ENCODE measurements at regions not wholly inside any gene's neighbourhood (a gene's known extent, or its start where the extent isn't known, plus 50 kb on each side); places are given as distances from the start of the nearest gene placed in this dataset.

DNA sequence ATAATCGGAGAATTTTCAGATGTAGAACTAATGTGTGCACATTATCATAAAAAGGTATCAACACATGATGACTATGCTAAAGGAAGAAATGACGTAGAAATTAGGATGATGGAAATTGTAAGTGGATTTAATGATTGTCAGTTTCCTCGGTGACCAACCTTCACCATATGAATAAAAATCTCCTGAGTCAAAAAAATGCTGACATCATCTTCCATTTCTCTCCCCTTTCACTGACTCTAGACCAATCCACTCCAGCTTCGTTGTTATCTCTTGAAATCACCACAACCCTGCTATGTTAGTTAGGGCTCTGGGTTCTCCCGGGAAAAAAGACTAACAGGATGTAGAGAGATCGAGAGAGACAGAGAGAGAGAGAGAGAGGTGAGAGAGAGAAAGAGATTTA lies 204.8 kb upstream of the KYNU start:
- Histone ChIP-seq H3K9ac (replicated peaks; ENCODE audit: extremely low read depth, insufficient read depth, low read length) (no peak overlapping the region), H3K27ac (ENCODE audit: insufficient read depth, low read depth, low read length) (no peak overlapping the region), H3K4me1 (ENCODE audit: control insufficient read depth, extremely low read depth, insufficient read depth, low read length) (no peaks in the 10 kb centered on the region), H2AFZ (ENCODE audit: low read depth, low read length) (no peak overlapping the region), H3K79me2 (ENCODE audit: control insufficient read depth, insufficient read depth, low read length) (no peaks in the 10 kb centered on the region), H3K4me3 (replicated peaks in 1 of 3; ENCODE audit: insufficient read depth in 1 of 3, low read depth in 1 of 3, low read length in 3 of 3) (no peak overlapping the region), H3K27me3 (ENCODE audit: control insufficient read depth in 2 of 2, insufficient read depth in 2 of 2, low read length in 2 of 2) (no peaks in the 10 kb centered on the region), H3K36me3 (ENCODE audit: control insufficient read depth in 2 of 2, extremely low read depth in 1 of 2, insufficient read depth in 2 of 2, low read length in 2 of 2) (no peaks in the 10 kb centered on the region), H4K20me1 (replicated peaks; ENCODE audit: control insufficient read depth, extremely low read depth, insufficient read depth, low read length) (no peaks in the 10 kb centered on the region), H3K9me3 (replicated peaks; ENCODE audit: control insufficient read depth, insufficient read depth, low read length) (no peaks in the 10 kb centered on the region), H3K4me2 (ENCODE audit: insufficient read depth, low read length) (no peak overlapping the region), H3K9me1 (replicated peaks; ENCODE audit: control insufficient read depth, extremely low read depth, insufficient read depth, low read length) (no peaks in the 10 kb centered on the region)
- TF ChIP-seq POLR2A (IDR thresholded peaks at IDR 0.05; ENCODE audit: low read depth, low read length) (no peak), JUN (IDR thresholded peaks at IDR 0.05; ENCODE audit: borderline replicate concordance, insufficient read depth, insufficient read length, low read depth) (no peak), GATA2 (IDR thresholded peaks at IDR 0.05; ENCODE audit: insufficient read depth, insufficient read length, low read depth, low read length) (no peak), FOS (IDR thresholded peaks at IDR 0.05; ENCODE audit: borderline replicate concordance, insufficient read depth, low read length) (no peak), MYC (IDR thresholded peaks at IDR 0.05; ENCODE audit: low read depth, low read length) (no peak), POLR2AphosphoS5 (IDR thresholded peaks at IDR 0.05; ENCODE audit: insufficient read depth, low read depth, low read length) (no peak), EZH2 (IDR thresholded peaks at IDR 0.05; ENCODE audit: borderline replicate concordance, low read depth, low read length, severe bottlenecking) (no peak)
- TF ChIP-seq, protein P1, sequence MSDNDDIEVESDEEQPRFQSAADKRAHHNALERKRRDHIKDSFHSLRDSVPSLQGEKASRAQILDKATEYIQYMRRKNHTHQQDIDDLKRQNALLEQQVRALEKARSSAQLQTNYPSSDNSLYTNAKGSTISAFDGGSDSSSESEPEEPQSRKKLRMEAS (IDR thresholded peaks at IDR 0.05; ENCODE audit: insufficient read depth, insufficient read length): no peak
- TF ChIP-seq, protein P2, sequence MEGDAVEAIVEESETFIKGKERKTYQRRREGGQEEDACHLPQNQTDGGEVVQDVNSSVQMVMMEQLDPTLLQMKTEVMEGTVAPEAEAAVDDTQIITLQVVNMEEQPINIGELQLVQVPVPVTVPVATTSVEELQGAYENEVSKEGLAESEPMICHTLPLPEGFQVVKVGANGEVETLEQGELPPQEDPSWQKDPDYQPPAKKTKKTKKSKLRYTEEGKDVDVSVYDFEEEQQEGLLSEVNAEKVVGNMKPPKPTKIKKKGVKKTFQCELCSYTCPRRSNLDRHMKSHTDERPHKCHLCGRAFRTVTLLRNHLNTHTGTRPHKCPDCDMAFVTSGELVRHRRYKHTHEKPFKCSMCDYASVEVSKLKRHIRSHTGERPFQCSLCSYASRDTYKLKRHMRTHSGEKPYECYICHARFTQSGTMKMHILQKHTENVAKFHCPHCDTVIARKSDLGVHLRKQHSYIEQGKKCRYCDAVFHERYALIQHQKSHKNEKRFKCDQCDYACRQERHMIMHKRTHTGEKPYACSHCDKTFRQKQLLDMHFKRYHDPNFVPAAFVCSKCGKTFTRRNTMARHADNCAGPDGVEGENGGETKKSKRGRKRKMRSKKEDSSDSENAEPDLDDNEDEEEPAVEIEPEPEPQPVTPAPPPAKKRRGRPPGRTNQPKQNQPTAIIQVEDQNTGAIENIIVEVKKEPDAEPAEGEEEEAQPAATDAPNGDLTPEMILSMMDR (IDR thresholded peaks at IDR 0.05; ENCODE audit: extremely low read depth in 1 of 2, insufficient read depth in 1 of 2, low read depth in 1 of 2, low read length in 2 of 2): no peak
- CTCF ChIA-PET: interaction anchor here (1.1 kb wide), 1 partner anchor 11 kb away, joined by 3 read pairs; no protein-coding TSS in a partner anchor
- POLR2A ChIA-PET: no interaction called here
- no TSS peak for BruUV-seq (replicated peaks)
- FAIRE-seq (no peak), DNase-seq (ENCODE audit: low read depth, low spot score) (no peak)
- intact Hi-C loops (cut with micrococcal nuclease) (no loop called here), dilution Hi-C loops (cut with MboI; ENCODE audit: extremely low pct_ligation_motif_present, low sequenced_read_pairs) (no loop called here)

All from endothelial cell of umbilical vein (primary cell).